Upper lobe of left lung (tissue), 6 donors: ENCODE measurements at regions not wholly inside any gene's neighbourhood (a gene's known extent, or its start where the extent isn't known, plus 50 kb on each side); places are given as distances from the start of the nearest gene placed in this dataset.

Source experiments
- ATAC-seq, 2 donors: fragments of 200-7000 bp; cut with Tn5 transposase; one replicate each; pipeline ENCODE4 v1.9.1; 2022; ENCODE audit warnings: mild to moderate bottlenecking in 2 of 2, moderate library complexity in 2 of 2; ENCODE audit not compliant: low FRiP score in 2 of 2
- DNase-seq, 2 donors: peaks; one replicate each; pipeline ENCODE4 v3.0.0-alpha.2; 2019 to 2020
- H3K27ac ChIP-seq, 4 donors: fragments of 200-600 bp; sonication (generic); one replicate each; pipeline ENCODE4 v1.5.1; 2016 to 2019
- H3K27me3 ChIP-seq, 4 donors: fragments of 200-600 bp; sonication (generic); one replicate each; pipeline ENCODE4 v1.5.1; 2017 to 2019
- H3K36me3 ChIP-seq, 4 donors: fragments of 200-600 bp; sonication (generic); one replicate each; pipeline ENCODE4 v1.5.1; 2016 to 2019
- H3K4me1 ChIP-seq, 4 donors: fragments of 200-600 bp; sonication (generic); one replicate each; pipeline ENCODE4 v1.5.1; 2018 to 2019
- H3K4me3 ChIP-seq, 4 donors: fragments of 200-600 bp; sonication (generic); one replicate each; pipeline ENCODE4 v1.5.1; 2017 to 2019; ENCODE audit warnings: mild to moderate bottlenecking in 2 of 4, moderate library complexity in 1 of 4
- H3K9me3 ChIP-seq, 4 donors: fragments of 200-600 bp; sonication (generic); one replicate each; pipeline ENCODE4 v1.5.1; 2018 to 2019
- EP300 ChIP-seq, 4 donors: sonication (generic); formaldehyde crosslinking; IDR thresholded peaks; one replicate each; pipeline ENCODE4 v1.5.1; 2017; ENCODE audit warnings: antibody characterized with exemption in 4 of 4, control low read depth in 2 of 4
- POLR2A ChIP-seq, 4 donors: fragments of 450-650 bp; IDR thresholded peaks; one replicate each; pipeline ENCODE4 v1.5.1; 2016 to 2017; ENCODE audit warnings: antibody characterized with exemption in 4 of 4, mild to moderate bottlenecking in 2 of 4
- POLR2AphosphoS5 ChIP-seq, 2 donors: sonication (generic); formaldehyde crosslinking; IDR thresholded peaks; one replicate each; pipeline ENCODE4 v1.5.1; 2017; ENCODE audit warnings: antibody characterized with exemption in 2 of 2
- WGBS, 2 donors: methylation state at CpG; one replicate each; pipeline ENCODE4 v1.1.5; 2017 to 2018; 5-methylcytosine and 5-hydroxymethylcytosine counted together
- TF ChIP-seq, protein P1 (sequence below), 6 experiments: fragments of 450-650 bp in 4 of 6; fragments of 200-600 bp in 2 of 6; sonication (generic) in 2 of 6; IDR thresholded peaks; one replicate each; pipeline ENCODE4 v1.5.1; 2016 to 2019; ENCODE audit warnings: antibody characterized with exemption in 6 of 6
- donor health status: DM: no; HTN: no; CAD: no; lungs with moderate emphysema.
- donor health status: DM: no; HTN: yes; CAD: no; lungs with severe emphysema.

DNA sequence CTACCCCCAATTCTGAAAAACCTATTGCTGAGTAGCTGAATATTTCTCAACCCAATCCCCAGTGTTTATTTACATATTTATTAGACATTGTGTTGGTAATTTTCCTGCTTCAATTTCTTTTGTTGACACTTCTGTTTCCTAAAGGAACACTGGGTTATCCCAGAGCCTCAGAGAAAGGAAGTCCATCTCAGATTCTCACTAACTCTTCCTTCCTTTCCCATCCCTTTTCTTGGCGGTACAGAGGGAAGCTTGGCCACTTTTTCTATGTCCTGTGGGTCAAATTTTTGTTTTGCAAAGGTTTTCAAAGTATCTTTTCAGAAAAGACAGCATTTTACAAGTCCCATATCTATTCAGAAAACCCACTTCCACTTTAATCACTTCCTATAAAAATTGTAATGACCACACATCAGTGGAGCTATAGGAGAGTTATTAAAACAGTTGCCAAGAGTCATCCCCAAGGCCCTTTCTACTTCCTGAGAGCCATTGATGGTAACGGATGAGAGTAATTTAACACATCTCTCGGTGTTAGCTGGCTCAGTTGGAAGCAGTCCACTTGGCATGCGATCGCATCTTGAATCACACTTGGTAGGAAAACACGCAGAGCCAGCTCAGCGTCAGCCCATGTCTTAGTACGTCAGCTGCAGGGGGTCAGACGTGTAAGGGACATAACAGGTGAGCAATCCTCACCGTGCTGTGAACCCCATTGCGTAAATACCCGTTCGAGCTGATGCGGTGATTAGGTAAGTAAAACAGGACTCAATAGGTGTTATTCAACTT, 231.1 kb upstream of the ADARB2 start:
- TF ChIP-seq POLR2AphosphoS5 (IDR thresholded peaks at IDR 0.05), result no peak
- no peak for TF ChIP-seq POLR2A (IDR thresholded peaks at IDR 0.05)
- TF ChIP-seq, protein P1, sequence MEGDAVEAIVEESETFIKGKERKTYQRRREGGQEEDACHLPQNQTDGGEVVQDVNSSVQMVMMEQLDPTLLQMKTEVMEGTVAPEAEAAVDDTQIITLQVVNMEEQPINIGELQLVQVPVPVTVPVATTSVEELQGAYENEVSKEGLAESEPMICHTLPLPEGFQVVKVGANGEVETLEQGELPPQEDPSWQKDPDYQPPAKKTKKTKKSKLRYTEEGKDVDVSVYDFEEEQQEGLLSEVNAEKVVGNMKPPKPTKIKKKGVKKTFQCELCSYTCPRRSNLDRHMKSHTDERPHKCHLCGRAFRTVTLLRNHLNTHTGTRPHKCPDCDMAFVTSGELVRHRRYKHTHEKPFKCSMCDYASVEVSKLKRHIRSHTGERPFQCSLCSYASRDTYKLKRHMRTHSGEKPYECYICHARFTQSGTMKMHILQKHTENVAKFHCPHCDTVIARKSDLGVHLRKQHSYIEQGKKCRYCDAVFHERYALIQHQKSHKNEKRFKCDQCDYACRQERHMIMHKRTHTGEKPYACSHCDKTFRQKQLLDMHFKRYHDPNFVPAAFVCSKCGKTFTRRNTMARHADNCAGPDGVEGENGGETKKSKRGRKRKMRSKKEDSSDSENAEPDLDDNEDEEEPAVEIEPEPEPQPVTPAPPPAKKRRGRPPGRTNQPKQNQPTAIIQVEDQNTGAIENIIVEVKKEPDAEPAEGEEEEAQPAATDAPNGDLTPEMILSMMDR (IDR thresholded peaks at IDR 0.05), result no peak
- no peak for TF ChIP-seq EP300 (IDR thresholded peaks at IDR 0.05)
- no peak overlapping the region for H3K27ac ChIP-seq
- no peak overlapping the region for H3K4me3 ChIP-seq
- DNase-seq (no peak), ATAC-seq (no peak)
- 61 to 68% methylated on average over 14 of the region's 14 CpGs for whole genome bisulfite sequencing, 2 donors
- no peaks in the 10 kb centered on the region for H3K27me3 ChIP-seq
- H3K9me3 ChIP-seq, result peaks cover 0 to 9% (median 4%) of the 10 kb centered on the region in 4 donors
- no peaks in the 10 kb centered on the region for H3K4me1 ChIP-seq
- H3K36me3 ChIP-seq, result no peaks in the 10 kb centered on the region

DNA sequence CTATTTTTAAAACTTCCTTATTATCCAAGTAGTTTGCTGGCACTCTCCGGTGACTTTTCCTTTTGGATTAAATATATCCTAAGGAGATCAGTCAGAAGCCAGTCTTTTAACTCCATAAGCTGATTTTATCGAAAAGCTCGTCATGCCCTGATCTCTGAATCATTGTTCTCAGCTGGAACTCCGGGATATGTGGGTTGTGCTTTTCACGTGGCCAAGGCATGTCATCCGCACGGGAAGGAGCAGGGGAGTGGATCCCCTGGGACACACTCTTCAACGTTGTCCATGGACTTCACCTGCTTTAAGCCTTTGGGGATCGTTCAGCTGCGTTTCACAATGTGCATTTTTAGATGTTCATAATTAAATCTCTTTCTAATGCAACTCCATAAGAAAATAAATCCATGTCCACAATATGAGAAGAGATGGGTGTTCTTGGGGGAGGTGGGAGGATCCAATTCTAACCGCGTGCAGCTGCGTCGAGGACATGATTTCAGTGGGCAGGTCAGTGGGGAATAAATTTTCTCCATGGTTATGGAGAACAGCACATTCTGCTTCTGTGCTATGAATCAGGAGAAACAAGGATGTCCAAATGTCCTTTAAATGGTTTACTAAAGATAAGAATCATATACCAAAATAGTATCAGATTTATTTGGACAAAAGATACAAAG, 229.5 kb upstream of the ADARB2 start:
- H3K9me3 ChIP-seq, result no peaks in the 10 kb centered on the region
- no peaks in the 10 kb centered on the region for H3K36me3 ChIP-seq
- WGBS, 2 donors, result 76 to 83% methylated on average over 14 of the region's 14 CpGs
- H3K4me3 ChIP-seq, result no peak overlapping the region
- no peak overlapping the region for H3K27ac ChIP-seq
- ATAC-seq (no peak), DNase-seq (no peak)
- H3K27me3 ChIP-seq, result no peaks in the 10 kb centered on the region
- H3K4me1 ChIP-seq, result no peaks in the 10 kb centered on the region
- TF ChIP-seq POLR2AphosphoS5 (IDR thresholded peaks at IDR 0.05), result no peak
- no peak for TF ChIP-seq EP300 (IDR thresholded peaks at IDR 0.05)
- TF ChIP-seq, protein P1 (IDR thresholded peaks at IDR 0.05), result no peak
- no peak for TF ChIP-seq POLR2A (IDR thresholded peaks at IDR 0.05)

DNA sequence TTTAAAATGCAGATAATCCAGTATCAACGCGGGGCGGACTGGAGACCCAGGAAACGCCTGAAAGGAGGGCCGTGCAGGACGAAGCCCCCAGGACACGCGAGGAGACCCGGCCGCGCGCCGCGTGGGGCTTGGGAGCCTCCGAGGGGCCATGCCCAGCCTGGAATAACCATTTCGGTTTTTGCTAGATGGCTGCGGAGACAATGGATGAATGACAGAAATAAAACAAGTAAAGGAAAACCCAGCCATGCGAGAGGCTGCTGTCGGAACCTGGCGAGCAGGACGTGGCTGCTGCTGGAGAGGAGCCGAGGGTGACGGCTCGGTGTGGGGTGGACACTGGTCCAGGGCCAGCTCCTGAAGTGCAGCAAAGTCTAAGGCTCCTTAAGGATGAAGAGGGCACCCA, 227.2 kb upstream of the ADARB2 start:
- H3K36me3 ChIP-seq, result no peaks in the 10 kb centered on the region
- H3K9me3 ChIP-seq, result no peaks in the 10 kb centered on the region
- no peaks in the 10 kb centered on the region for H3K4me1 ChIP-seq
- 92 to 94% methylated on average over 24 of the region's 24 CpGs for WGBS, 2 donors
- no peaks in the 10 kb centered on the region for H3K27me3 ChIP-seq
- H3K27ac ChIP-seq, result no peak overlapping the region
- DNase-seq (peak in 1 of 2 donors; percentile 55), ATAC-seq (no peak)
- TF ChIP-seq, protein P1 (IDR thresholded peaks at IDR 0.05), result no peak
- TF ChIP-seq POLR2AphosphoS5 (IDR thresholded peaks at IDR 0.05) (no peak), EP300 (IDR thresholded peaks at IDR 0.05) (no peak), POLR2A (IDR thresholded peaks at IDR 0.05) (no peak)
- no peak overlapping the region for H3K4me3 ChIP-seq

DNA sequence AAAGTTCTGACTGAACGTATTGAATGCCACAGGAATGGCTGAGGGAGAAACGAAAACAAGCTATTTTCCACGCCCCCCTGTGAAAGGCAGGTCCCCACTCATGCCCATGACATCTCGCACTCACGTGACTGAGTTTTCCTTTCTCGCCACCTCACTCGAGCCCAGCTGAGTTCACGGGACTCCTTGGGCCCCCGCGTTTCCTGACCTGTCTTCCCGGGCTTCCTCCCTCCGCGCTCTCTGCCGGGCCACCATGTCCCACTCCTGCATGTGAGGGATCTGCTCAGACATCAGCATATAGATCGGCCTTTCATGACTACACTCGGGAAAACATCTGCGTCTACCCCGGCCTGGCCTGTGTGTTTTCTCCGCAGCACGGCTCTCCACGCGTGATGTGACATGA, 226.0 kb upstream of the ADARB2 start:
- no peak for ATAC-seq
- no peak for TF ChIP-seq POLR2A (IDR thresholded peaks at IDR 0.05)
- TF ChIP-seq POLR2AphosphoS5 (IDR thresholded peaks at IDR 0.05), result no peak
- TF ChIP-seq EP300 (IDR thresholded peaks at IDR 0.05), result no peak
- TF ChIP-seq, protein P1 (IDR thresholded peaks at IDR 0.05), result no peak

More for the DNA sequence above, 226.0 kb upstream of the ADARB2 start:
- H3K27ac ChIP-seq, result no peak overlapping the region
- H3K9me3 ChIP-seq, result no peaks in the 10 kb centered on the region
- H3K36me3 ChIP-seq, result no peaks in the 10 kb centered on the region
- peak in 1 of 2 donors; percentile 53 for DNase-seq
- no peak overlapping the region for H3K4me3 ChIP-seq
- H3K4me1 ChIP-seq, result no peaks in the 10 kb centered on the region
- no peaks in the 10 kb centered on the region for H3K27me3 ChIP-seq
- WGBS, 2 donors, result 92 to 93% methylated on average over 21 to 22 of the region's 22 CpGs
